ENCODE measurements at regions not wholly inside any gene's neighbourhood (a gene's known extent, or its start where the extent isn't known, plus 50 kb on each side); places are given as distances from the start of the nearest gene placed in this dataset.
A peak's percentile ranks its signal among the peaks of the same experiment; 100 is the strongest.

DNA sequence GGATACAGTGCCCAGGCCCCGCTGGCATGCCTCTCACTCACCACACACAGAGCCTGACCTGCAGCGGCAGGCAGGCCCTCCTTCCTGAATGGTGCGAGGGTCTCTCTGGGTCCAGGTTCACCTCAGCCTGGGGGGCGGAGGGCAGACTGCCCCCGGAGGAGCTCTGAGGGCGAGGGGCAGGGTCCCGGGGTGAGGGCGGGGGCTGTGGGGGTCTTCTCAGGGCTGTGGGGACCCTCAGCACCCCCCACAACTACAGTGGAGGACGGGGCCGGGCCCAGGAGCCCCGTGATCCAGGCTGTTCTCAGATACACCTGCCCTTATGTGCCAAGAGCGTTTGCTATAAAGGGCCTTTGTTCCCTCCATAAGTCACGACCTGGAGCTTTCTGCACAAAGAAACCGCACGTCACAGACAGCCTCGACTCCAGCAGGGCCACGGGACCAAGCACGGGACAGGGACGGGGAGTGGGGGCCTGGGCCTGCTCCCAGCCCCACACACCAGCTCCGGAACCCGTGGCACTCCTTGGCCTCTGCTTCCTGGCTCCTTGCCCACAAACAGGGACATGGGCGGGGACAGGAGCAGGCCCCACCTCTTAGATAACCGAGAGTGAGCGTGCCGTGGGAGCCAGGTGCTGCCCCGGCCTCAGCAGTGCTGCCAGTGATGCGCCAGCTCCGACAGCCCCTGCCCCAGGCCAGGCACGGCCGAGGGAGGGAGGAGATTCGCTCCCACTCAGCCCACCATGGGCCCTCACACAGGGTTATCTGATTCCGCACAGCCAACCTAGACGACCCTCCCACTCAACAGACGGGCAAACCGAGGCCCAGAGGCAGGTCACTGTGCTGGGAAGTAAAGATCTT lies 101.9 kb downstream of the RFLNA start:
- no peak overlapping the region for H3K9ac ChIP-seq (ENCODE audit: low read length)
- peaks cover 44% of the 10 kb centered on the region for H3K4me1 ChIP-seq (ENCODE audit: control insufficient read depth, insufficient read depth, low read length)
- H3K9me3 ChIP-seq (ENCODE audit: control insufficient read depth, insufficient read depth, low read depth, low read length), result no peaks in the 10 kb centered on the region
- no peak overlapping the region for H3K4me3 ChIP-seq (ENCODE audit: low read depth, low read length)
- H3K27ac ChIP-seq (ENCODE audit: low read depth, low read length), result no peak overlapping the region
- peaks cover 68% of the 10 kb centered on the region for H3K36me3 ChIP-seq (ENCODE audit: control insufficient read depth, insufficient read depth, low read length)
- H3K27me3 ChIP-seq (ENCODE audit: control insufficient read depth, insufficient read depth, low read length), result no peaks in the 10 kb centered on the region

DNA sequence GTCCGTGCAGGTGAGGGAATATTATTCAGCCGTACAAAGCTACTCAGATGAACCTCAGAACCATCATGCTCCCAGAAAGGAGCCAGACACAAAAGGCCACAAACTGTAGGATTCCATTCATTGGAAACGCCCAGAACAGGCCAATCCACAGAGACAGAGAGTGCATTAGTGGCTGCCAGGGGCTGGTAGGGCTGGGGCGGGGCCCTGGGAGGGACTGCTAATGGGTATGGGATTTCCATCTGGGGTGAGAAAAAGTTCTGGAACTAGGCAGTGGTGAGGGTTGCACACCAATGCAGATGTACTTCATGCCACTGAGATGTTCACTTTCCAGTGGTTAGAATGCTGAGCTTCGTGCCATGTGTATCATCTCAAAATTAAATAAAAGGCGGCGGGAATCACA lies 101.1 kb downstream of the RFLNA start:
- H3K36me3 ChIP-seq (ENCODE audit: control insufficient read depth, insufficient read depth, low read length), result peaks cover 63% of the 10 kb centered on the region

DNA sequence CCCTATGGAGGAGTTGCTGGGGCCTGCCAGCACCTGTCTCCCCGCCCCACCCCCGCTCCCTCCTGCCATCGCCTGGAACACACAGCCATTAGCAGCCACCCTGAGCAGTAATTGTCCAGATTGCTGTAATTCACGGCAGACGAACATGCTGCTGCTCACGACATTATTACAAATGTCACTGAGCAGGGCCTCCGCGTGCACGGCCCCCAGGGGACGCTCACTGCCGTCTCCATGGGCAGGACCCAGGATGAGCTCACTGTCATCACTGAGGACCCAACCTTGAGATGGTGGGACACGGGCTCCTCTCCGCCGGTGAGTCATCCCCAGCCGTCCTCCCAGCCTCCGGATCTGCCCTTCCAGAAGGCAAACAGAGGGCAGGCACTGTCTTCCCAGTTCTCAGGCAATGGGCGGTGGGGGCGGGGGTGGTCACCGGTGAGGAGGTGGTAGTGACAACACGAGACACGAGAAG lies 100.4 kb downstream of the RFLNA start:
- Histone ChIP-seq H3K4me3 (ENCODE audit: low read depth, low read length) (no peak overlapping the region), H3K4me1 (ENCODE audit: control insufficient read depth, insufficient read depth, low read length) (peaks cover 48% of the 10 kb centered on the region), H3K36me3 (ENCODE audit: control insufficient read depth, insufficient read depth, low read length) (peaks cover 57% of the 10 kb centered on the region), H3K27ac (ENCODE audit: low read depth, low read length) (no peak overlapping the region), H3K9ac (ENCODE audit: low read length) (no peak overlapping the region), H3K9me3 (ENCODE audit: control insufficient read depth, insufficient read depth, low read depth, low read length) (no peaks in the 10 kb centered on the region), H3K27me3 (ENCODE audit: control insufficient read depth, insufficient read depth, low read length) (no peaks in the 10 kb centered on the region)

More for the DNA sequence above, 101.1 kb downstream of the RFLNA start:
- H3K4me1 ChIP-seq (ENCODE audit: control insufficient read depth, insufficient read depth, low read length), result peaks cover 48% of the 10 kb centered on the region
- no peaks in the 10 kb centered on the region for H3K9me3 ChIP-seq (ENCODE audit: control insufficient read depth, insufficient read depth, low read depth, low read length)
- no peaks in the 10 kb centered on the region for H3K27me3 ChIP-seq (ENCODE audit: control insufficient read depth, insufficient read depth, low read length)
- no peak overlapping the region for H3K9ac ChIP-seq (ENCODE audit: low read length)
- no peak overlapping the region for H3K4me3 ChIP-seq (ENCODE audit: low read depth, low read length)
- H3K27ac ChIP-seq (ENCODE audit: low read depth, low read length), result no peak overlapping the region

DNA sequence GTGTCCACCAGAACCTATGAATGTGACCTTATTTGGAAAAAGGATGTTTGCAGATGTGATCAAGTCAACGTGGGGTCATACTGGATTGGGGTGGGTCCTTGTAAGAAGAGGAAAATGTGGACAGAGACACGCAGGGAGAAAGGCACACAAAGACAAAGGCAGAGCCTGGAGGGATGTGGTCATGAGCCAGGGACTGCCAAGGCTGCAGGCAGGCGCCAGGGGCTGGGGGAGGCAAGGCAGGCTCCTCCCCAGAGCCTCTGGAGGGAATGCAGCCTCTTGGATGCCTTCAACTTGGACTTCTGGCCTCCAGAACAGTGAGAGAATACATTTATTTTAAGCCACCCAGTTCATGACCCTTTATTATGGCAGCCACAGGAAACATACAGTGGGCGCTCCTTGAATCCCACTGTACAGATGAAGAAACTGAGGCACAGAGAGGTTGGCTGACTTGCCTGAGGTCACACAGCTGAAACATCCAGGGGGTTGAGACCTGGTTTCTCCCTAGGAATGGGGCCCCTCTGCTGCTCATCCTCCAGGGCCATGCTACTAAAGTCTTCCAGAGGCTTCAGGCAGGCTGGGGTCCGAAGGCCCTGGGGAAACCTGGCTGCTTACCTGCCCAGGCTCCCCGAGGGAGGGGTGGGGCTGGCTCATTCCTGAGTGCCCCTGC lies 99.7 kb downstream of the RFLNA start:
- Histone ChIP-seq H3K9me3 (ENCODE audit: control insufficient read depth, insufficient read depth, low read depth, low read length) (no peaks in the 10 kb centered on the region), H3K4me1 (ENCODE audit: control insufficient read depth, insufficient read depth, low read length) (peaks cover 48% of the 10 kb centered on the region), H3K27me3 (ENCODE audit: control insufficient read depth, insufficient read depth, low read length) (no peaks in the 10 kb centered on the region), H3K27ac (ENCODE audit: low read depth, low read length) (no peak overlapping the region), H3K9ac (ENCODE audit: low read length) (no peak overlapping the region), H3K4me3 (ENCODE audit: low read depth, low read length) (no peak overlapping the region), H3K36me3 (ENCODE audit: control insufficient read depth, insufficient read depth, low read length) (peaks cover 51% of the 10 kb centered on the region)

DNA sequence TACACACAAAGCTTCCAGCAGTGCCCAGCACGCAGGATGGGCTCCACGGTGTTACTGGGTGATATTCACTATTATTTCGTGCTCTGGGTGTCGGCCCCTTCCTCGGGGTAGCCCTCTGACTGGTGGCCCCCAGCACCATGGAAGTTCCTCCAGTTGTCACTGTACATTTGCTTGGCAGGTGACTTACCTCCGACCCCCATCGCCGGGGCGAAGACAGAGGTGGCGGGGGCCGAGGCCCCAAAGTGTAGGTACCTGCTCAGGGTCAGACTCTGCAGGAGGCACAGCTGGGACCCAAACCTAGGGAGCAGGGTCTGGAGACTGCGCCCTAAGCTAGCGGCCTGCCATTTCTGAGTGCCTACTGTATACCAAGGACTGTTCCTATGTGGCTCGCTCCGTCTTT lies 98.9 kb downstream of the RFLNA start:
- Histone ChIP-seq H3K4me3 (ENCODE audit: low read depth, low read length) (no peak overlapping the region), H3K27me3 (ENCODE audit: control insufficient read depth, insufficient read depth, low read length) (no peaks in the 10 kb centered on the region), H3K36me3 (ENCODE audit: control insufficient read depth, insufficient read depth, low read length) (peaks cover 48% of the 10 kb centered on the region), H3K4me1 (ENCODE audit: control insufficient read depth, insufficient read depth, low read length) (peaks cover 51% of the 10 kb centered on the region), H3K27ac (ENCODE audit: low read depth, low read length) (0 out of 2 replicates have a peak overlapping the region, but pooled peaks have one; percentile 39), H3K9ac (ENCODE audit: low read length) (no peak overlapping the region), H3K9me3 (ENCODE audit: control insufficient read depth, insufficient read depth, low read depth, low read length) (no peaks in the 10 kb centered on the region)

DNA sequence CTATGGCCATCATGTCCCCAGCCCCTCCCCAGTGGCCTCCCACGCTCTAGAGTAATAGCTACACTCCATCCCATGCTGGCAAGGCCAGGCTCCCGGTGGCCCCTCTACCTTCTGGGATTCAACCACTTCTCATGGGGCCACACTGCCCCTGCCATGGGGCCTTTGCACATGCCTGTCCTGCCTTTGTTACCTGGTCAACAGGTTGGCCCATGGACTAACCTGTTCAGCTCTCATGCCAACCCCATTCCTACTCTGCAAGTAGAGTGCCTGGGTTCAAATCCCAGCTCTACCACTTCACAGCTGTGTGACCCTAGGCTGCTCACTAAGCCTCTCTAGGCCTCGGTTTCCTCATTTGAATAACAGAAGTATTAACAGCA lies 98.5 kb downstream of the RFLNA start:
- no peaks in the 10 kb centered on the region for H3K9me3 ChIP-seq (ENCODE audit: control insufficient read depth, insufficient read depth, low read depth, low read length)
- H3K4me1 ChIP-seq (ENCODE audit: control insufficient read depth, insufficient read depth, low read length), result peaks cover 52% of the 10 kb centered on the region
- no peaks in the 10 kb centered on the region for H3K27me3 ChIP-seq (ENCODE audit: control insufficient read depth, insufficient read depth, low read length)
- peaks cover 44% of the 10 kb centered on the region for H3K36me3 ChIP-seq (ENCODE audit: control insufficient read depth, insufficient read depth, low read length)
- no peak overlapping the region for H3K9ac ChIP-seq (ENCODE audit: low read length)
- H3K4me3 ChIP-seq (ENCODE audit: low read depth, low read length), result no peak overlapping the region
- peak overlapping the region; percentile 39; the same call in 1 of the 2 replicates for H3K27ac ChIP-seq (ENCODE audit: low read depth, low read length)

DNA sequence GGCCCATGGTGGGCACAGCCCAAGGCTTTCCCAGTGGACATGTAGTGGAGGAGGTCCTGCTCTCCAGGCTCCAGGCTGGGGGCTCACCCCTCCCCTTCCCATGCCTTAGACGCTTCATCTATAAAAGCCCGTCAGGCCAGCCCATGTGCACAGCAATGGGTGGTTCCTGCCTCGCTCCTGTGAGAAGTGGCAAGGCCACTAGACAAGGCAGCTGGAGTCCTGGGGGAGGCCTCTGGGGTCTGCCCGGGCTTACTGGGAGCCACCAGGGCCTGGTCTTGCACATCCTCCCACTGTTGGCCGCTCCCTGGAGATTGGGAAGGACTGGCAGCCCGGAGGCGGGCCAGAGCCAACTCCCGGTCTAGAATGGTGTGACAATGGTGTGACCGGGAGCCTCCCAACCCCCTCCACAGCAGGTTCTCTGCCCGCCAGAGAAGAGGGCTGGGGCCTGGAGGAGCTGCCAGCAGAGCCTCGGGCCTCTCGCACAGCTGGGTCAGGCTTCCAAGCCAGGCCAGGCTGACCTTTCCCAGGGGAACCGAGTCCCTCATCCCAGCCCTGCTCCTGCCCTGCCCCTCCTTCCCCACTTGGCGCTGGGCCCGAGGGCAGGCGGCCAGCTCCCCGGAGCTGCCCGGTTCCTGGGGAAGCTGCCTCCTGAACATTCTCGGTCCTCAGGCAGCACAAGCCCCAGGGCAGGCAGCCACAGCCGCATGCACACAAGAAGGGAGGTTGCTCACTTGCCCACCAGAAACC lies 97.9 kb downstream of the RFLNA start:
- Histone ChIP-seq H3K9me3 (ENCODE audit: control insufficient read depth, insufficient read depth, low read depth, low read length) (no peaks in the 10 kb centered on the region), H3K9ac (ENCODE audit: low read length) (no peak overlapping the region), H3K27ac (ENCODE audit: low read depth, low read length) (peak overlapping the region; percentile 39; the same call in 1 of the 2 replicates), H3K4me1 (ENCODE audit: control insufficient read depth, insufficient read depth, low read length) (peaks cover 56% of the 10 kb centered on the region), H3K4me3 (ENCODE audit: low read depth, low read length) (no peak overlapping the region), H3K27me3 (ENCODE audit: control insufficient read depth, insufficient read depth, low read length) (no peaks in the 10 kb centered on the region), H3K36me3 (ENCODE audit: control insufficient read depth, insufficient read depth, low read length) (peaks cover 38% of the 10 kb centered on the region)

DNA sequence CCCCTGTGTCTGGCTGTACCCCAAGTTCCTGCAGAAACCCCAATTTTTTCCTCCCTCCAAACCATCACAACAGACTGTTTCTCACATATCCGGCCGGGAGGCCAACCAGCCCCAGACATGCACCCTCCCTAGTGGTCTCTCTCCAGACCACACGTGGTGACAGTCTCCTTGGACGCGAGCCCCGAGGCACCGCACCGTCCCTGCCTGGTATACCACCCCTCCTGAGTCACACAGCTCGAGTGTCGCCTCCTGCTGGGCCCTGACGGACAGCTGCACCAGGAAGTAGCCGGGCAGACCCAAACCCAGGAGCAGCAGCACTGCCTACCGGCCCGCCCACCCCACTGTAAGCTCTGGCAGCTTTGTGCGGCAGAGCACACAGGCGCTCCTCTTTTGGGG lies 97.4 kb downstream of the RFLNA start:
- Histone ChIP-seq H3K9ac (ENCODE audit: low read length) (no peak overlapping the region), H3K9me3 (ENCODE audit: control insufficient read depth, insufficient read depth, low read depth, low read length) (no peaks in the 10 kb centered on the region), H3K27ac (ENCODE audit: low read depth, low read length) (peak overlapping the region; percentile 39; the same call in 1 of the 2 replicates), H3K36me3 (ENCODE audit: control insufficient read depth, insufficient read depth, low read length) (peaks cover 32% of the 10 kb centered on the region), H3K4me1 (ENCODE audit: control insufficient read depth, insufficient read depth, low read length) (peaks cover 56% of the 10 kb centered on the region), H3K4me3 (ENCODE audit: low read depth, low read length) (no peak overlapping the region), H3K27me3 (ENCODE audit: control insufficient read depth, insufficient read depth, low read length) (no peaks in the 10 kb centered on the region)

DNA sequence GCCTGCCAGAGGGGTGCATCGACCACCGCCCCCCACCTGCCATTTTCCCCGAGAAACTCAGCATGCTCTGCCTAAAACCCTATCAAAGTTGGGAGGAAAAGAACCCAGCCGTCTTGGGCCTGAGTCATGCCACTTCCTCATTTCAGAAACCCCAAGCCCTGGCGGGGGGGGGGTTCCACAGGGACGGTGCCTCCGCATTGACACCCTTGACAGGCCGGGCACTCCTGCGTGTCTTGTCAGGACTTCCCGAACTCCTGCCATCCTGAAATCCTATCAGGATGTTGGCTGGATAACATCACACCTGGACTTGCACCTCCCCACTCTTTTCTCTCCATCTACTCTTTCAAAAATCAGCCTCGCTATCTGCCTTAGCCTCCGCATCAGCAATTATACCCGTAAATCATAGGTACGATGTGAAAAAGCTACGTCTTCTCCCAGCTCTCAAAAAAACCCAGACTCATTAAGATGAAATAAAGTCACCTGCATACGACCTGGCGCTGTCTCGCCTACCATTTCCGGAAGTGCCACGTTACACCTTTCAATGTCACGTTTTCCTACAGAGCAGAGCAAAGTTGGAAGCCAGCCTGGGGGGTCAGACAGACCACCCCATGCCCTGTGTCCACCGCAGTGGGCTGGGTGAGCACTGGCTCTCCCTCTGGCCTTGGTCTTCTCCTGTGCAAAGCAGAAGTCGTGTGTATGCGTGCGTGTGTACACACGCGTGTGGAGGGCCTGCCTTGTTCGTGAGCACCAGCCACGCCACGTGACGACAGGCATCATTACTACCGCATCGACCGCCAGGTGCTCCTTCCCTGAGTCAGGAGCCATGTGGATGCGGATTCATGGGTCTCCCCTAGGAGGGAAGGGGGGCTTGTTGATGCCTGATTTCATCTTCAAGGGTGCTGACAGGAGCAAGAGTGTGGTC lies 96.7 kb downstream of the RFLNA start:
- Histone ChIP-seq H3K4me1 (ENCODE audit: control insufficient read depth, insufficient read depth, low read length) (peaks cover 56% of the 10 kb centered on the region), H3K9ac (ENCODE audit: low read length) (no peak overlapping the region), H3K27ac (ENCODE audit: low read depth, low read length) (no peak overlapping the region), H3K4me3 (ENCODE audit: low read depth, low read length) (no peak overlapping the region), H3K27me3 (ENCODE audit: control insufficient read depth, insufficient read depth, low read length) (no peaks in the 10 kb centered on the region), H3K36me3 (ENCODE audit: control insufficient read depth, insufficient read depth, low read length) (peaks cover 30% of the 10 kb centered on the region), H3K9me3 (ENCODE audit: control insufficient read depth, insufficient read depth, low read depth, low read length) (no peaks in the 10 kb centered on the region)

DNA sequence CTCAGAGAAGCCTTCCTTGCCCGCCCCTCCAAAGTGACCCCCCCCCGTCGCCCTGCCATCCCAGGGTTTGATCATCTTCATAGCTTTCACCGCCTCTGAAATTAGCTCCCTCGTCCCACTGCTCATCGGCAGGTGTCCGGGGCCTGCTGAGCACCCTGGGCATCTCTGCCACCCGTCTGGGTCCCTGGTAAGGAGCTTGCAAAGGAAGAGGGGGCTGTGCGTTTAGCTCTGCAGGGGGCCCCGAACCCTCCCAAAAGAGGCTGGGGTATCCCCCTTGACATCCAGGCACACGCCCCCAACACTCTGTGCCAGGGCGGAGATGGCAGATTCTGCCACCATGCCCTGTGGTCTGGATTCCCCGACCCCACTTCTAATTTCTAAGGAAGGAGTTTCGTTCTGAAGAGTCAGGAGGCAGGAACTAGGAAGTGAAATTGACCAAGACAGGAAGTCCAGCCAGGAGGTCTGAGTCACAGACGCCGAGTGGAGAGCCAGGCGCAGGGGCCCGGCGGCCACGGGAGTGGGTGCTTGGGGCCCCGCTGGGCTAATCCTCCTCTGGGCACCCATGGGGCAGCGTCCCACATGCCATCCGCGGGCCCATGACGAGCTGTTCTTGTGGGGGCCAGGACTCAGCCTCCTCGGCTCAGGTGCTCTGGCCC lies 95.7 kb downstream of the RFLNA start:
- Histone ChIP-seq H3K4me1 (ENCODE audit: control insufficient read depth, insufficient read depth, low read length) (peaks cover 57% of the 10 kb centered on the region), H3K4me3 (ENCODE audit: low read depth, low read length) (no peak overlapping the region), H3K27me3 (ENCODE audit: control insufficient read depth, insufficient read depth, low read length) (no peaks in the 10 kb centered on the region), H3K36me3 (ENCODE audit: control insufficient read depth, insufficient read depth, low read length) (peaks cover 26% of the 10 kb centered on the region), H3K27ac (ENCODE audit: low read depth, low read length) (no peak overlapping the region), H3K9ac (ENCODE audit: low read length) (no peak overlapping the region), H3K9me3 (ENCODE audit: control insufficient read depth, insufficient read depth, low read depth, low read length) (no peaks in the 10 kb centered on the region)
